ENCODE measurements at regions not wholly inside any gene's neighbourhood (a gene's known extent, or its start where the extent isn't known, plus 50 kb on each side); places are given as distances from the start of the nearest gene placed in this dataset.

GRCh38 chr1:244181867-244182266, 130.8 kb downstream of the ZBTB18 start:
- H3K36me3 ChIP-seq: no peaks in the 10 kb centered on the region
- H3K27ac ChIP-seq: no peak overlapping the region
- no peaks in the 10 kb centered on the region for H3K4me1 ChIP-seq
- H3K9me3 ChIP-seq: no peaks in the 10 kb centered on the region
- TF ChIP-seq, protein P1, sequence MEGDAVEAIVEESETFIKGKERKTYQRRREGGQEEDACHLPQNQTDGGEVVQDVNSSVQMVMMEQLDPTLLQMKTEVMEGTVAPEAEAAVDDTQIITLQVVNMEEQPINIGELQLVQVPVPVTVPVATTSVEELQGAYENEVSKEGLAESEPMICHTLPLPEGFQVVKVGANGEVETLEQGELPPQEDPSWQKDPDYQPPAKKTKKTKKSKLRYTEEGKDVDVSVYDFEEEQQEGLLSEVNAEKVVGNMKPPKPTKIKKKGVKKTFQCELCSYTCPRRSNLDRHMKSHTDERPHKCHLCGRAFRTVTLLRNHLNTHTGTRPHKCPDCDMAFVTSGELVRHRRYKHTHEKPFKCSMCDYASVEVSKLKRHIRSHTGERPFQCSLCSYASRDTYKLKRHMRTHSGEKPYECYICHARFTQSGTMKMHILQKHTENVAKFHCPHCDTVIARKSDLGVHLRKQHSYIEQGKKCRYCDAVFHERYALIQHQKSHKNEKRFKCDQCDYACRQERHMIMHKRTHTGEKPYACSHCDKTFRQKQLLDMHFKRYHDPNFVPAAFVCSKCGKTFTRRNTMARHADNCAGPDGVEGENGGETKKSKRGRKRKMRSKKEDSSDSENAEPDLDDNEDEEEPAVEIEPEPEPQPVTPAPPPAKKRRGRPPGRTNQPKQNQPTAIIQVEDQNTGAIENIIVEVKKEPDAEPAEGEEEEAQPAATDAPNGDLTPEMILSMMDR (IDR thresholded peaks at IDR 0.05): no peak
- H3K27me3 ChIP-seq (ENCODE audit: low read depth): no peaks in the 10 kb centered on the region
- intact Hi-C loops (cut with DNase I): no loop called here
- ATAC-seq (no peak), DNase-seq (no peak)
- H3K4me3 ChIP-seq: no peak overlapping the region

GRCh38 chr1:244183037-244183436, 132.0 kb downstream of the ZBTB18 start:
- intact Hi-C loops (cut with DNase I): no loop called here
- DNase-seq (no peak), ATAC-seq (no peak)
- no peaks in the 10 kb centered on the region for H3K9me3 ChIP-seq
- H3K4me3 ChIP-seq: no peak overlapping the region
- TF ChIP-seq, protein P1 (IDR thresholded peaks at IDR 0.05): no peak
- H3K4me1 ChIP-seq: no peaks in the 10 kb centered on the region
- no peaks in the 10 kb centered on the region for H3K27me3 ChIP-seq (ENCODE audit: low read depth)
- H3K27ac ChIP-seq: no peak overlapping the region
- H3K36me3 ChIP-seq: no peaks in the 10 kb centered on the region

DNA sequence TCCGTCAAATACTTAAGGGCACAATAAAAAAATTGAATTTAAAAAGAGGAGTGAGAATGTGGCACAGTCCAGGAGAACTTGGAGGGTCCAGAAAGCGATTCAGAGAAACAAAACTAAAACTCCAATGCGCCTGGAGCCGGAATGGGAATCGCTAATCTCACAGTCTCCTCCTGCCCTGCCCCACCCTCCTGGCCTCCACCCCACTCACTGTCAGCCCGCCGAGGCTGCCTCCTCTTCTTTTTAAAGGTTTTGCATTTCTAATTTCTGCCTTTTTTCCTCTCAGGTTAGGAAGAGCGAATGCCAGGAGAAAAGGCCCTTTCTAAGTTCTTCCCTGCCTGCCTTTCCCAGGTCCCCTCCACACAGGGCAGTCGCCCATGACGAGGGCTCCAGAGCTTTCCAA, 135.3 kb downstream of the ZBTB18 start:
- Histone ChIP-seq H3K27me3 (ENCODE audit: low read depth) (no peaks in the 10 kb centered on the region), H3K4me3 (no peak overlapping the region), H3K27ac (no peak overlapping the region), H3K4me1 (no peaks in the 10 kb centered on the region), H3K36me3 (no peaks in the 10 kb centered on the region), H3K9me3 (no peaks in the 10 kb centered on the region)
- DNase-seq (no peak), ATAC-seq (no peak)
- intact Hi-C loops (cut with DNase I): no loop called here
- TF ChIP-seq, protein P1 (IDR thresholded peaks at IDR 0.05): no peak

GRCh38 chr1:244187310-244187709, 136.2 kb downstream of the ZBTB18 start:
- DNase-seq: no peak
- TF ChIP-seq, protein P1 (IDR thresholded peaks at IDR 0.05): no peak
- Histone ChIP-seq H3K27ac (no peak overlapping the region), H3K27me3 (ENCODE audit: low read depth) (no peaks in the 10 kb centered on the region), H3K9me3 (no peaks in the 10 kb centered on the region), H3K36me3 (no peaks in the 10 kb centered on the region), H3K4me1 (no peaks in the 10 kb centered on the region), H3K4me3 (no peak overlapping the region)
- intact Hi-C loops (cut with DNase I): no loop called here
- ATAC-seq: no peak

GRCh38 chr1:244191581-244191980, 140.5 kb downstream of the ZBTB18 start:
- no peaks in the 10 kb centered on the region for H3K36me3 ChIP-seq
- H3K4me3 ChIP-seq: no peak overlapping the region
- no peak overlapping the region for H3K27ac ChIP-seq
- TF ChIP-seq, protein P1 (IDR thresholded peaks at IDR 0.05): no peak
- H3K9me3 ChIP-seq: no peaks in the 10 kb centered on the region
- no peaks in the 10 kb centered on the region for H3K27me3 ChIP-seq (ENCODE audit: low read depth)
- no peak for ATAC-seq
- no peaks in the 10 kb centered on the region for H3K4me1 ChIP-seq
- intact Hi-C loops (cut with DNase I): no loop called here
- no peak for DNase-seq

DNA sequence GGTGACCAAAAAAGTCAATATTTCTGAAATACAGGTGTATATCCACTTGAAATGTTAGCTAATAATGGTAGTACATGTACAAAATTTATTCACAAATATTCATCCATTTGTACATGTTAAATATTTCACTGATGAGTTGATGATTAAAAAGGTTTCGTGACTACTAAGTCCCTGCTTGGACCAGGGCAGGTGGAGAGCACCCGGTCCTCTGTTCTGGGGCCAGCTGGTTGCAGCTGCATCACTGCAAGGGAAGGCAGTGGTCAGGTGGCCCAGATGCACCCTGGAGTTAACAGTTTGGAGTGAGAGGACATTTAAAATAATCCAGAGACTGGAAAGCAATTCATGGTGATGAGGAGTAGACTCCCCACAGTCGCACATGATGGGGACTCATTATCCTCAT, 141.2 kb downstream of the ZBTB18 start:
- H3K27ac ChIP-seq: no peak overlapping the region
- TF ChIP-seq, protein P1 (IDR thresholded peaks at IDR 0.05): no peak
- no peaks in the 10 kb centered on the region for H3K4me1 ChIP-seq
- ATAC-seq: no peak
- H3K4me3 ChIP-seq: no peak overlapping the region
- no peaks in the 10 kb centered on the region for H3K27me3 ChIP-seq (ENCODE audit: low read depth)
- intact Hi-C loops (cut with DNase I): no loop called here
- no peak for DNase-seq
- no peaks in the 10 kb centered on the region for H3K36me3 ChIP-seq
- H3K9me3 ChIP-seq: no peaks in the 10 kb centered on the region

All from lower lobe of right lung (tissue), 2 donors.